ENCODE measurements at regions not wholly inside any gene's neighbourhood (a gene's known extent, or its start where the extent isn't known, plus 50 kb on each side); places are given as distances from the start of the nearest gene placed in this dataset.

GRCh38 chr9:89866701-89867100 is 261.9 kb downstream of the GADD45G start:
- no peak overlapping the region for H3K27ac ChIP-seq (ENCODE audit: low read depth, low read length)
- H3K4me3 ChIP-seq (ENCODE audit: low read depth, low read length): no peak overlapping the region
- DNase-seq (ENCODE audit: low read depth, low spot score): no peak
- ChIA-PET CTCF (no interaction called here), POLR2A (no interaction called here)
- H3K27me3 ChIP-seq (ENCODE audit: control insufficient read depth, insufficient read depth, low read length): peaks cover 2% of the 10 kb centered on the region
- no peaks in the 10 kb centered on the region for H3K9me3 ChIP-seq (ENCODE audit: control insufficient read depth, insufficient read depth, low read length)
- no peak for TF ChIP-seq CTCF (IDR thresholded peaks at IDR 0.05; ENCODE audit: low read depth, low read length)

GRCh38 chr9:89868100-89868499 is 263.3 kb downstream of the GADD45G start:
- POLR2A ChIA-PET: no interaction called here

GRCh38 chr9:89869793-89870580 is 265.2 kb downstream of the GADD45G start:
- TF ChIP-seq CTCF (IDR thresholded peaks at IDR 0.05; ENCODE audit: low read depth, low read length): no peak
- DNase-seq (ENCODE audit: low read depth, low spot score): no peak

More at GRCh38 chr9:89868100-89868499, 263.3 kb downstream of the GADD45G start:
- DNase-seq (ENCODE audit: low read depth, low spot score): no peak
- no peak overlapping the region for H3K27ac ChIP-seq (ENCODE audit: low read depth, low read length)
- H3K27me3 ChIP-seq (ENCODE audit: control insufficient read depth, insufficient read depth, low read length): peaks cover 2% of the 10 kb centered on the region
- no peak overlapping the region for H3K4me3 ChIP-seq (ENCODE audit: low read depth, low read length)
- CTCF ChIA-PET: no interaction called here
- no peak for TF ChIP-seq CTCF (IDR thresholded peaks at IDR 0.05; ENCODE audit: low read depth, low read length)
- no peaks in the 10 kb centered on the region for H3K9me3 ChIP-seq (ENCODE audit: control insufficient read depth, insufficient read depth, low read length)

GRCh38 chr9:89871871-89872331 is 267.1 kb downstream of the GADD45G start:
- DNase-seq (ENCODE audit: low read depth, low spot score): no peak
- H3K27me3 ChIP-seq (ENCODE audit: control insufficient read depth, insufficient read depth, low read length): peaks cover 2% of the 10 kb centered on the region
- H3K4me3 ChIP-seq (ENCODE audit: low read depth, low read length): no peak overlapping the region
- TF ChIP-seq CTCF (IDR thresholded peaks at IDR 0.05; ENCODE audit: low read depth, low read length): no peak
- no peaks in the 10 kb centered on the region; the same call in 1 of the 2 replicates for H3K9me3 ChIP-seq (ENCODE audit: control insufficient read depth, insufficient read depth, low read length)
- ChIA-PET POLR2A (no interaction called here), CTCF (no interaction called here)
- H3K27ac ChIP-seq (ENCODE audit: low read depth, low read length): no peak overlapping the region

More at GRCh38 chr9:89869793-89870580, 265.2 kb downstream of the GADD45G start:
- H3K27me3 ChIP-seq (ENCODE audit: control insufficient read depth, insufficient read depth, low read length): peaks cover 2% of the 10 kb centered on the region
- H3K9me3 ChIP-seq (ENCODE audit: control insufficient read depth, insufficient read depth, low read length): no peaks in the 10 kb centered on the region; the same call in 1 of the 2 replicates
- no peak overlapping the region for H3K4me3 ChIP-seq (ENCODE audit: low read depth, low read length)
- H3K27ac ChIP-seq (ENCODE audit: low read depth, low read length): no peak overlapping the region
- POLR2A ChIA-PET: no interaction called here
- CTCF ChIA-PET: interaction anchor here (0.7 kb wide), 1 partner anchor 908 kb away, joined by 4 read pairs; no protein-coding TSS in a partner anchor

GRCh38 chr9:89872426-89872912 is 267.7 kb downstream of the GADD45G start:
- no peak overlapping the region for H3K4me3 ChIP-seq (ENCODE audit: low read depth, low read length)
- no peak for DNase-seq (ENCODE audit: low read depth, low spot score)
- H3K27me3 ChIP-seq (ENCODE audit: control insufficient read depth, insufficient read depth, low read length): peaks cover 2% of the 10 kb centered on the region
- ChIA-PET CTCF (no interaction called here), POLR2A (no interaction called here)
- no peaks in the 10 kb centered on the region; the same call in 1 of the 2 replicates for H3K9me3 ChIP-seq (ENCODE audit: control insufficient read depth, insufficient read depth, low read length)
- no peak overlapping the region for H3K27ac ChIP-seq (ENCODE audit: low read depth, low read length)
- no peak for TF ChIP-seq CTCF (IDR thresholded peaks at IDR 0.05; ENCODE audit: low read depth, low read length)

Measured in AG04450 (cell line).